ENCODE measurements at regions not wholly inside any gene's neighbourhood (a gene's known extent, or its start where the extent isn't known, plus 50 kb on each side); places are given as distances from the start of the nearest gene placed in this dataset.
"Not testable (repeated sequence)": the region's sequence is repeated elsewhere in the genome, so short reads cannot be mapped to it uniquely, and the experiment has no call there.

GRCh38 chr13:50393628-50394027 lies 378.4 kb downstream of the KCNRG start:
- TF ChIP-seq CTCF (conservative IDR thresholded peaks at IDR 0.05), result no peak
- H3K27ac ChIP-seq, result no peak overlapping the region

GRCh38 chr13:50396001-50396400 lies 380.8 kb downstream of the KCNRG start:
- H3K27ac ChIP-seq, result no peak overlapping the region

GRCh38 chr13:50396618-50397017 lies 381.4 kb downstream of the KCNRG start:
- not testable (repeated sequence) for H3K27ac ChIP-seq

More at GRCh38 chr13:50396001-50396400, 380.8 kb downstream of the KCNRG start:
- TF ChIP-seq CTCF (conservative IDR thresholded peaks at IDR 0.05), result no peak

- no peak for TF ChIP-seq CTCF (conservative IDR thresholded peaks at IDR 0.05)
- H3K27ac ChIP-seq, result no peak overlapping the region
Measured at GRCh38 chr13:50400035-50400726, 384.9 kb downstream of the KCNRG start.

GRCh38 chr13:50401049-50401505 lies 385.8 kb downstream of the KCNRG start:
- no peak overlapping the region for H3K27ac ChIP-seq

GRCh38 chr13:50401721-50402465 lies 386.6 kb downstream of the KCNRG start:
- no peak for TF ChIP-seq CTCF (conservative IDR thresholded peaks at IDR 0.05)
- no peak overlapping the region for H3K27ac ChIP-seq

More at GRCh38 chr13:50401049-50401505, 385.8 kb downstream of the KCNRG start:
- no peak for TF ChIP-seq CTCF (conservative IDR thresholded peaks at IDR 0.05)

GRCh38 chr13:50403311-50403710 lies 388.1 kb downstream of the KCNRG start:
- no peak overlapping the region for H3K27ac ChIP-seq
- no peak for TF ChIP-seq CTCF (conservative IDR thresholded peaks at IDR 0.05)

GRCh38 chr13:50404116-50404515 lies 388.9 kb downstream of the KCNRG start:
- no peak overlapping the region for H3K27ac ChIP-seq
- no peak for TF ChIP-seq CTCF (conservative IDR thresholded peaks at IDR 0.05)
